Uterus (tissue), 2 donors: ENCODE measurements at regions not wholly inside any gene's neighbourhood (a gene's known extent, or its start where the extent isn't known, plus 50 kb on each side); places are given as distances from the start of the nearest gene placed in this dataset.

Source experiments
- CTCF ChIP-seq, 4 experiments: fragments of 200-600 bp in 2 of 4; fragments of 450-650 bp in 2 of 4; sonication (generic) in 2 of 4; IDR thresholded peaks; one replicate each; pipeline ENCODE4 v1.5.1; 2016 to 2019; ENCODE audit warnings: antibody characterized with exemption in 4 of 4, mild to moderate bottlenecking in 2 of 4, moderate library complexity in 1 of 4
- POLR2A ChIP-seq, 2 donors: fragments of 450-650 bp; IDR thresholded peaks; one replicate each; pipeline ENCODE4 v1.6.1; 2016; ENCODE audit warnings: antibody characterized with exemption in 2 of 2, mild to moderate bottlenecking in 1 of 2, moderate library complexity in 1 of 2

GRCh38 chr2:125512313-125512712 lies 1143.6 kb upstream of the GYPC start:
- TF ChIP-seq POLR2A (IDR thresholded peaks at IDR 0.05) (no peak), CTCF (IDR thresholded peaks at IDR 0.05) (no peak)
